K562 (cell line): ENCODE measurements at regions not wholly inside any gene's neighbourhood (a gene's known extent, or its start where the extent isn't known, plus 50 kb on each side); places are given as distances from the start of the nearest gene placed in this dataset.

Experiments
- ATAC-seq: fragments of 200-7000 bp; cut with Tn5 transposase; 3 replicates; pipeline ENCODE4 v1.9.1; 2020; ENCODE audit warnings: moderate library complexity
- BruUV-seq: library from RNA; stranded (reverse); fragments of 400-500 nt; replicated peaks from 2 replicates; lab custom pipeline; 2021; lab: Mats Ljungman, UMichigan
- CTCF ChIA-PET: fragments of 300-600 bp; formaldehyde crosslinking; extraction: SDS; loops from one replicate; lab custom pipeline; 2021; ENCODE audit warnings: low intra/inter-chr PET ratio; lab: Yijun Ruan, JAX
- POLR2A ChIA-PET: fragments of 300-600, 350-650 bp; sonication (Branson Sonifier 250); formaldehyde crosslinking; extraction: SDS; loops from one replicate; lab custom pipeline; 2021; ENCODE audit warnings: antibody characterized with exemption, inconsistent platforms; lab: Yijun Ruan, JAX
- DNase-seq, 4 experiments: peaks; one replicate each; pipeline versions ENCODE4 v3.0.0 to v3.0.0-alpha.2; 2011 to 2018; ENCODE audit warnings: low spot score in 3 of 4, mixed read lengths in 3 of 4; ENCODE audit errors: extremely low read depth in 1 of 4
- FAIRE-seq: peaks from 2 replicates; lab custom pipeline; 2011; peaks lifted over from hg19 to GRCh38; lab: Jason Lieb, UNC
- H2AFZ ChIP-seq: 2 replicates; pipeline ENCODE4 v1.6.0; 2011; ENCODE audit warnings: low read depth, low read length, control low read depth, inconsistent platforms
- H3K27ac ChIP-seq: fragments of 200-600 bp; 3 replicates; pipeline ENCODE4 v1.8.0; 2011; ENCODE audit warnings: low read depth, mild to moderate bottlenecking, control low read depth, inconsistent platforms, low read length, moderate library complexity, mixed read lengths; ENCODE audit errors: extremely low read depth
- H3K27me3 ChIP-seq, 2 experiments: fragments of 300-600 bp in 1 of 2; 2 replicates in 1 of 2; 3 replicates in 1 of 2; pipeline versions ENCODE4 v1.6.0 to v1.8.0; 2011; ENCODE audit warnings: inconsistent platforms in 2 of 2, low read length in 2 of 2, mild to moderate bottlenecking in 1 of 2, mixed read lengths in 1 of 2, moderate library complexity in 1 of 2; ENCODE audit not compliant: control insufficient read depth in 2 of 2, insufficient read depth in 2 of 2
- H3K36me3 ChIP-seq: fragments of 300-600 bp; 3 replicates; pipeline ENCODE4 v1.8.0; 2011; ENCODE audit warnings: mild to moderate bottlenecking, low read length, inconsistent platforms; ENCODE audit not compliant: control insufficient read depth, insufficient read depth
- H3K4me1 ChIP-seq, 2 experiments: fragments of 200-600 bp in 1 of 2; replicated peaks in 1 of 2; 2 replicates in 1 of 2; 3 replicates in 1 of 2; pipeline versions ENCODE4 v1.5.1 to v1.8.0; 2011; ENCODE audit warnings: inconsistent platforms in 2 of 2, low read length in 2 of 2, mild to moderate bottlenecking in 1 of 2, mixed read lengths in 1 of 2, moderate library complexity in 1 of 2; ENCODE audit not compliant: control insufficient read depth in 2 of 2, insufficient read depth in 2 of 2
- H3K4me2 ChIP-seq: 2 replicates; pipeline ENCODE4 v1.6.1; 2011; ENCODE audit warnings: low read length, control low read depth, inconsistent platforms, mixed read lengths; ENCODE audit not compliant: insufficient read depth
- H3K4me3 ChIP-seq: fragments of 200-600 bp; sonication (generic), shearing (Covaris generic); 2 replicates; pipeline ENCODE4 v1.5.1; 2016; ENCODE audit warnings: control low read depth, inconsistent platforms
- H3K79me2 ChIP-seq: fragments of 200-600 bp; 3 replicates; pipeline ENCODE4 v1.8.0; 2011; ENCODE audit warnings: low read length, inconsistent platforms; ENCODE audit not compliant: control insufficient read depth, insufficient read depth
- H3K9ac ChIP-seq, 2 experiments: 2 replicates each; pipeline versions ENCODE4 v1.6.0 to v1.6.1; 2011; ENCODE audit warnings: low read depth in 2 of 2, low read length in 2 of 2, control low read depth in 1 of 2, inconsistent platforms in 1 of 2, mild to moderate bottlenecking in 1 of 2, mixed read lengths in 1 of 2; ENCODE audit not compliant: insufficient read depth in 1 of 2
- H3K9me1 ChIP-seq: one replicate; pipeline ENCODE4 v1.6.0; 2011; ENCODE audit warnings: inconsistent platforms, mild to moderate bottlenecking, low read length, moderate library complexity; ENCODE audit not compliant: control insufficient read depth, insufficient read depth
- H3K9me3 ChIP-seq: replicated peaks from 2 replicates; pipeline ENCODE4 v1.5.1; 2011; ENCODE audit warnings: low read depth, low read length, inconsistent platforms; ENCODE audit not compliant: control insufficient read depth, insufficient read depth
- H4K20me1 ChIP-seq: replicated peaks from 2 replicates; pipeline ENCODE4 v1.6.1; 2011; ENCODE audit warnings: low read length, inconsistent platforms, mixed read lengths; ENCODE audit not compliant: control insufficient read depth, insufficient read depth
- AFF4 ChIP-seq: sonication (generic); formaldehyde crosslinking; IDR thresholded peaks from 2 replicates; pipeline ENCODE4 v1.8.0; 2023; ENCODE audit warnings: mild to moderate bottlenecking, missing genetic modification reagents
- CREB1 ChIP-seq, 2 experiments: sonication (generic) in 1 of 2; formaldehyde crosslinking in 1 of 2; IDR thresholded peaks; 2 replicates each; pipeline versions ENCODE4 v1.6.1 to v1.8.0; 2012 to 2022; ENCODE audit warnings: inconsistent platforms in 1 of 2, mild to moderate bottlenecking in 1 of 2, missing genetic modification reagents in 1 of 2, moderate library complexity in 1 of 2
- ELK1 ChIP-seq: sonication (generic); formaldehyde crosslinking; IDR thresholded peaks from 2 replicates; pipeline ENCODE4 v1.8.1; 2022; ENCODE audit warnings: missing genetic modification reagents
- FOXO4 ChIP-seq: fragments of 450-650 bp; formaldehyde crosslinking; IDR thresholded peaks from 2 replicates; pipeline ENCODE4 v1.4.0; 2020; ENCODE audit warnings: mild to moderate bottlenecking, moderate library complexity
- MCM7 ChIP-seq, 2 experiments: fragments of 450-650 bp; IDR thresholded peaks; 2 replicates each; pipeline ENCODE4 v1.6.1; 2016 to 2018
- NRF1 ChIP-seq, 2 experiments: fragments of 450-650 bp; IDR thresholded peaks in 1 of 2; conservative IDR thresholded peaks in 1 of 2; 2 replicates each; pipeline ENCODE4 v1.6.1; 2014; ENCODE audit warnings: mild to moderate bottlenecking in 2 of 2
- POLR2AphosphoS5 ChIP-seq: IDR thresholded peaks from 2 replicates; pipeline ENCODE4 v1.6.1; 2011; ENCODE audit warnings: mild to moderate bottlenecking, low read depth, low read length, moderate library complexity; ENCODE audit not compliant: control insufficient read depth, insufficient read depth
- POLR3A ChIP-seq: IDR thresholded peaks from 2 replicates; pipeline ENCODE4 v1.6.1; 2011; ENCODE audit warnings: borderline replicate concordance, mild to moderate bottlenecking, moderate library complexity; ENCODE audit not compliant: insufficient read length, insufficient read depth; ENCODE audit errors: extremely low read depth
- RNF2 ChIP-seq: sonication (generic); IDR thresholded peaks from 2 replicates; pipeline ENCODE4 v1.6.1; 2016
- TBL1XR1 ChIP-seq, 2 experiments: IDR thresholded peaks; 2 replicates each; pipeline ENCODE4 v1.6.1; 2012; ENCODE audit warnings: improper control_type of control experiment in 2 of 2, low read length in 2 of 2, mild to moderate bottlenecking in 1 of 2
- ZBTB1 ChIP-seq: sonication (generic); formaldehyde crosslinking; IDR thresholded peaks from 2 replicates; pipeline ENCODE4 v1.8.1; 2023; ENCODE audit warnings: missing genetic modification reagents, low read depth, mild to moderate bottlenecking, borderline replicate concordance
- ZFP30 ChIP-seq: fragments of 250-450 bp; sonication (Bioruptor Pico); IDR thresholded peaks from 2 replicates; pipeline ENCODE4 v1.8.0; 2022; ENCODE audit warnings: moderate library complexity, mild to moderate bottlenecking, inconsistent platforms, borderline replicate concordance
- ZNF134 ChIP-seq: fragments of 250-450 bp; sonication (Bioruptor Pico); conservative IDR thresholded peaks from 2 replicates; pipeline ENCODE4 v1.4.0; 2020
- ZNF551 ChIP-seq: fragments of 250-450 bp; sonication (Bioruptor Pico); IDR thresholded peaks from 2 replicates; pipeline ENCODE4 v1.5.0; 2021; ENCODE audit warnings: mild to moderate bottlenecking, moderate library complexity
- WGBS: fragments of 100-300 bp; shearing (Covaris generic); methylation state at CpG from one replicate; pipeline ENCODE4 v1.1.6; 2016; ENCODE audit warnings: low coverage, mixed read lengths; ENCODE audit not compliant: insufficient coverage; ENCODE audit errors: missing lambda C conversion rate; 5-methylcytosine and 5-hydroxymethylcytosine counted together
- in situ Hi-C: fragments of 300-500 bp; cut with MboI; formaldehyde crosslinking; loops from 4 replicates; pipeline ENCODE4 v1.15.0; 2018; ENCODE audit warnings: inconsistent platforms, mixed read lengths
- intact Hi-C: fragments of 100-400 bp; cut with micrococcal nuclease; formaldehyde crosslinking; loops from 2 replicates; pipeline ENCODE4 v1.14.2; 2022

GRCh38 chr6:166046982-166047381 is 120.7 kb downstream of the TBXT start (continued):
- TF ChIP-seq AFF4 (CRISPR knock-in tag) = no peak
- no peak for TF ChIP-seq ZNF551 (CRISPR knock-in tag)
- TF ChIP-seq MCM7 (IDR thresholded peaks at IDR 0.05) = no peak
- TF ChIP-seq POLR3A = no peak
- TF ChIP-seq POLR2AphosphoS5 = no peak
- TF ChIP-seq ZBTB1 (CRISPR knock-in tag) = no peak
- TF ChIP-seq NRF1 (conservative IDR thresholded peaks at IDR 0.05 in 1 of 2, IDR thresholded peaks at IDR 0.05 in 1 of 2) = no peak
- TF ChIP-seq RNF2 = no peak

GRCh38 chr6:166046226-166046625 is 121.4 kb downstream of the TBXT start:
- BruUV-seq = no TSS peak
- H2AFZ ChIP-seq = no peak overlapping the region
- TF ChIP-seq CREB1 (IDR thresholded peaks at IDR 0.05) = no peak
- TF ChIP-seq CREB1 (CRISPR knock-in tag; IDR thresholded peaks at IDR 0.05) = no peak
- TF ChIP-seq ZNF134 = no peak
- no peak for TF ChIP-seq TBL1XR1 (IDR thresholded peaks at IDR 0.05; ENCODE audit: low read length in 2 of 2)
- TF ChIP-seq ELK1 (CRISPR knock-in tag) = no peak
- TF ChIP-seq FOXO4 (CRISPR knock-in tag) = no peak
- TF ChIP-seq ZFP30 (CRISPR knock-in tag) = no peak
- TF ChIP-seq, all 486 proteins: peak for 0
- in situ Hi-C loops = no loop called here
- H3K9me3 ChIP-seq = no peaks in the 10 kb centered on the region
- ChIA-PET POLR2A (no interaction called here), CTCF (no interaction called here)
- FAIRE-seq (no peak), ATAC-seq (no peak), DNase-seq (no peak)
- H3K27ac ChIP-seq = no peak overlapping the region
- no peaks in the 10 kb centered on the region for H3K4me1 ChIP-seq
- no peak overlapping the region for H3K4me3 ChIP-seq
- WGBS = 4% methylated on average over 2 of the region's 2 CpGs
- no peaks in the 10 kb centered on the region for H3K36me3 ChIP-seq
- intact Hi-C loops = no loop called here
- no peak overlapping the region for H3K4me2 ChIP-seq
- H3K9ac ChIP-seq = no peak overlapping the region
- no peaks in the 10 kb centered on the region for H3K9me1 ChIP-seq
- H4K20me1 ChIP-seq = no peaks in the 10 kb centered on the region
- H3K79me2 ChIP-seq = no peaks in the 10 kb centered on the region
- no peaks in the 10 kb centered on the region for H3K27me3 ChIP-seq
